A549 (cell line): ENCODE measurements at regions not wholly inside any gene's neighbourhood (a gene's known extent, or its start where the extent isn't known, plus 50 kb on each side); places are given as distances from the start of the nearest gene placed in this dataset.

Source experiments
- BCL3 ChIP-seq: fragments of >200 bp; sonication (Bioruptor Twin); formaldehyde crosslinking; IDR thresholded peaks from 3 replicates; pipeline ENCODE4 v1.6.1; 2016
- CEBPB ChIP-seq, 2 experiments: fragments of >200 bp in 1 of 2; sonication (Bioruptor Twin) in 1 of 2; formaldehyde crosslinking in 1 of 2; IDR thresholded peaks; 2 replicates each; pipeline ENCODE4 v1.6.1; 2012 to 2016
- CTCF ChIP-seq: fragments of >200 bp; sonication (Bioruptor Twin); formaldehyde crosslinking; IDR thresholded peaks from 3 replicates; pipeline ENCODE4 v1.5.1; 2016
- MAX ChIP-seq: IDR thresholded peaks from 2 replicates; pipeline ENCODE4 v1.6.1; 2012
- NFE2L2 ChIP-seq: fragments of 150-350 bp; conservative IDR thresholded peaks from 2 replicates; pipeline ENCODE4 v1.6.1; 2014; ENCODE audit warnings: low read length
- PHF8 ChIP-seq: fragments of 200-600 bp; sonication (generic); IDR thresholded peaks from 2 replicates; pipeline ENCODE4 v1.6.1; 2016; ENCODE audit warnings: low read depth, mild to moderate bottlenecking, antibody characterized with exemption, moderate library complexity, borderline replicate concordance
- POLR2A ChIP-seq: IDR thresholded peaks from 2 replicates; pipeline ENCODE4 v1.6.1; 2012; ENCODE audit warnings: mild to moderate bottlenecking, low read length
- RFX5 ChIP-seq: fragments of 450-650 bp; IDR thresholded peaks from 2 replicates; pipeline ENCODE4 v1.7.1; 2014; ENCODE audit warnings: antibody characterized with exemption, mild to moderate bottlenecking, moderate library complexity

- TF ChIP-seq POLR2A (no peak), MAX (no peak), CTCF (no peak), BCL3 (no peak), PHF8 (no peak), NFE2L2 (no peak), CEBPB (IDR thresholded peaks at IDR 0.05) (no peak), RFX5 (no peak)
These were observed 408.2 kb upstream of the INTU start for GRCh38 chr4:127224556-127224955.
